Gastroesophageal sphincter (tissue), 3 donors: ENCODE measurements at regions not wholly inside any gene's neighbourhood (a gene's known extent, or its start where the extent isn't known, plus 50 kb on each side); places are given as distances from the start of the nearest gene placed in this dataset.

Source experiments
- EP300 ChIP-seq: sonication (generic); formaldehyde crosslinking; IDR thresholded peaks from one replicate; pipeline ENCODE4 v1.6.1; 2017; ENCODE audit warnings: antibody characterized with exemption, mild to moderate bottlenecking
- POLR2A ChIP-seq, 2 donors: fragments of 450-650 bp; IDR thresholded peaks; one replicate each; pipeline ENCODE4 v1.6.1; 2017; ENCODE audit warnings: antibody characterized with exemption in 2 of 2, mild to moderate bottlenecking in 2 of 2, moderate library complexity in 1 of 2
- POLR2AphosphoS5 ChIP-seq: sonication (generic); formaldehyde crosslinking; IDR thresholded peaks from one replicate; pipeline ENCODE4 v1.6.1; 2017; ENCODE audit warnings: antibody characterized with exemption
- TF ChIP-seq, protein P1 (sequence below), 4 experiments: fragments of 200-600 bp in 2 of 4; fragments of 450-650 bp in 2 of 4; sonication (generic) in 1 of 4; IDR thresholded peaks; one replicate each; pipeline ENCODE4 v1.5.1; 2017 to 2019; ENCODE audit warnings: antibody characterized with exemption in 4 of 4, mild to moderate bottlenecking in 2 of 4, moderate library complexity in 2 of 4

DNA sequence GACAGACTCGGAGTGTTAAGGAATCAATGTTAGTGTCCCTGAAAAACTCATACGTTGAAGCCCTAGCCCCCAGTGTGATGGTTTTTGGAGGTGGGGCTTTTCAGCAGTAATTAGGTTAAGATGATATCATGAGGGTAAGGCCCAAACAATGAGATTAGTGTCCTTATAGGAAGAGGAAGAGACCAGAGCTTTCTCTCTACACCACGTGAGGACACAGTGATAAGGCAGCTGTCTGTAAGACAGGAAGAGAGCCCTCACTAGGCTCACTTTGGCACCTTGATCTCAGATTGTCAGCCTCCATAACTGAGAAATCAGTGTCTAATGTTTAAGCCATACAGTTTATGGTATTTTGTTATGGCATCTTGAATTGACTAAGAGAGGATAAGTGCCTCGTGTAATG lies 403.2 kb downstream of the NPIPA7 start:
- TF ChIP-seq, protein P1, sequence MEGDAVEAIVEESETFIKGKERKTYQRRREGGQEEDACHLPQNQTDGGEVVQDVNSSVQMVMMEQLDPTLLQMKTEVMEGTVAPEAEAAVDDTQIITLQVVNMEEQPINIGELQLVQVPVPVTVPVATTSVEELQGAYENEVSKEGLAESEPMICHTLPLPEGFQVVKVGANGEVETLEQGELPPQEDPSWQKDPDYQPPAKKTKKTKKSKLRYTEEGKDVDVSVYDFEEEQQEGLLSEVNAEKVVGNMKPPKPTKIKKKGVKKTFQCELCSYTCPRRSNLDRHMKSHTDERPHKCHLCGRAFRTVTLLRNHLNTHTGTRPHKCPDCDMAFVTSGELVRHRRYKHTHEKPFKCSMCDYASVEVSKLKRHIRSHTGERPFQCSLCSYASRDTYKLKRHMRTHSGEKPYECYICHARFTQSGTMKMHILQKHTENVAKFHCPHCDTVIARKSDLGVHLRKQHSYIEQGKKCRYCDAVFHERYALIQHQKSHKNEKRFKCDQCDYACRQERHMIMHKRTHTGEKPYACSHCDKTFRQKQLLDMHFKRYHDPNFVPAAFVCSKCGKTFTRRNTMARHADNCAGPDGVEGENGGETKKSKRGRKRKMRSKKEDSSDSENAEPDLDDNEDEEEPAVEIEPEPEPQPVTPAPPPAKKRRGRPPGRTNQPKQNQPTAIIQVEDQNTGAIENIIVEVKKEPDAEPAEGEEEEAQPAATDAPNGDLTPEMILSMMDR (IDR thresholded peaks at IDR 0.05): no peak
- no peak for TF ChIP-seq POLR2AphosphoS5
- no peak for TF ChIP-seq POLR2A (IDR thresholded peaks at IDR 0.05)
- TF ChIP-seq EP300: no peak
